ENCODE measurements at regions not wholly inside any gene's neighbourhood (a gene's known extent, or its start where the extent isn't known, plus 50 kb on each side); places are given as distances from the start of the nearest gene placed in this dataset.
A peak's percentile ranks its signal among the peaks of the same experiment; 100 is the strongest.
"Not testable (repeated sequence)": the region's sequence is repeated elsewhere in the genome, so short reads cannot be mapped to it uniquely, and the experiment has no call there.

GRCh38 chr7:33792547-33793105 lies 112.7 kb upstream of the BMPER start:
- no peak for DNase-seq

- DNase-seq: no peak
These were observed 111.7 kb upstream of the BMPER start for GRCh38 chr7:33793616-33794015.

- no peak for DNase-seq
These were observed 110.9 kb upstream of the BMPER start for GRCh38 chr7:33794419-33794818.

- no peak for DNase-seq
These were observed 110.4 kb upstream of the BMPER start for GRCh38 chr7:33794959-33795358.

GRCh38 chr7:33796538-33796937 lies 108.8 kb upstream of the BMPER start:
- no peak for DNase-seq

GRCh38 chr7:33797512-33797911 lies 107.8 kb upstream of the BMPER start:
- not testable (repeated sequence) for DNase-seq

GRCh38 chr7:33798686-33799325 lies 106.5 kb upstream of the BMPER start:
- DNase-seq: no peak

- DNase-seq: no peak
These were observed 105.6 kb upstream of the BMPER start for GRCh38 chr7:33799766-33800165.

- no peak for DNase-seq
These were observed 102.7 kb upstream of the BMPER start for GRCh38 chr7:33802600-33802999.

GRCh38 chr7:33804140-33804660 lies 101.1 kb upstream of the BMPER start:
- DNase-seq: no peak

- DNase-seq: no peak
These were observed 99.6 kb upstream of the BMPER start for GRCh38 chr7:33805630-33806233.

GRCh38 chr7:33806298-33807154 lies 98.8 kb upstream of the BMPER start:
- DNase-seq: peak; percentile 4

- DNase-seq: no peak
These were observed 98.2 kb upstream of the BMPER start for GRCh38 chr7:33807155-33807530.

- no peak for DNase-seq
These were observed 97.4 kb upstream of the BMPER start for GRCh38 chr7:33807779-33808482.

- no peak for DNase-seq
These were observed 96.1 kb upstream of the BMPER start for GRCh38 chr7:33809228-33809627.

GRCh38 chr7:33810356-33810755 lies 95.0 kb upstream of the BMPER start:
- no peak for DNase-seq

- DNase-seq: no peak
These were observed 92.0 kb upstream of the BMPER start for GRCh38 chr7:33813331-33813730.

- no peak for DNase-seq
These were observed 90.9 kb upstream of the BMPER start for GRCh38 chr7:33814400-33814799.

- DNase-seq: no peak
These were observed 90.4 kb upstream of the BMPER start for GRCh38 chr7:33814936-33815335.

GRCh38 chr7:33815336-33815735 lies 90.0 kb upstream of the BMPER start:
- DNase-seq: no peak

GRCh38 chr7:33816106-33816505 lies 89.2 kb upstream of the BMPER start:
- DNase-seq: no peak

- no peak for DNase-seq
These were observed 85.7 kb upstream of the BMPER start for GRCh38 chr7:33819658-33820057.

GRCh38 chr7:33820206-33820605 lies 85.1 kb upstream of the BMPER start:
- no peak for DNase-seq

Data from OCI-M1 (cell line).